ENCODE measurements at regions not wholly inside any gene's neighbourhood (a gene's known extent, or its start where the extent isn't known, plus 50 kb on each side); places are given as distances from the start of the nearest gene placed in this dataset.

- no peak for DNase-seq (ENCODE audit: low spot score)
Measured at GRCh38 chr5:57621624-57622023, 139.0 kb upstream of the ACTBL2 start.

- DNase-seq (ENCODE audit: low spot score) = no peak
Measured at GRCh38 chr5:57618767-57619381, 136.3 kb upstream of the ACTBL2 start.

- no peak for DNase-seq (ENCODE audit: low spot score)
Measured at GRCh38 chr5:57613741-57614140, 131.1 kb upstream of the ACTBL2 start.

- no peak for DNase-seq (ENCODE audit: low spot score)
Measured at GRCh38 chr5:57611177-57611576, 128.6 kb upstream of the ACTBL2 start.

- DNase-seq (ENCODE audit: low spot score) = no peak
Measured at GRCh38 chr5:57608542-57608941, 125.9 kb upstream of the ACTBL2 start.

- DNase-seq (ENCODE audit: low spot score) = no peak
Measured at GRCh38 chr5:57601996-57602395, 119.4 kb upstream of the ACTBL2 start.

- DNase-seq (ENCODE audit: low spot score) = no peak
Measured at GRCh38 chr5:57600321-57600720, 117.7 kb upstream of the ACTBL2 start.

- no peak for DNase-seq (ENCODE audit: low spot score)
Measured at GRCh38 chr5:57598756-57599155, 116.1 kb upstream of the ACTBL2 start.

- no peak for DNase-seq (ENCODE audit: low spot score)
Measured at GRCh38 chr5:57598097-57598496, 115.5 kb upstream of the ACTBL2 start.

GRCh38 chr5:57595523-57595991 lies 112.9 kb upstream of the ACTBL2 start:
- no peak for DNase-seq (ENCODE audit: low spot score)

GRCh38 chr5:57594436-57594835 lies 111.8 kb upstream of the ACTBL2 start:
- DNase-seq (ENCODE audit: low spot score) = no peak

GRCh38 chr5:57592236-57592635 lies 109.6 kb upstream of the ACTBL2 start:
- no peak for DNase-seq (ENCODE audit: low spot score)

- DNase-seq (ENCODE audit: low spot score) = no peak
Measured at GRCh38 chr5:57586649-57587048, 104.0 kb upstream of the ACTBL2 start.

GRCh38 chr5:57582578-57583070 lies 100.0 kb upstream of the ACTBL2 start:
- no peak for DNase-seq (ENCODE audit: low spot score)

GRCh38 chr5:57581772-57582171 lies 99.2 kb upstream of the ACTBL2 start:
- no peak for DNase-seq (ENCODE audit: low spot score)

- no peak for DNase-seq (ENCODE audit: low spot score)
Measured at GRCh38 chr5:57581222-57581621, 98.6 kb upstream of the ACTBL2 start.

- DNase-seq (ENCODE audit: low spot score) = no peak
Measured at GRCh38 chr5:57577432-57578175, 95.0 kb upstream of the ACTBL2 start.

GRCh38 chr5:57576317-57576716 lies 93.7 kb upstream of the ACTBL2 start:
- DNase-seq (ENCODE audit: low spot score) = no peak

- no peak for DNase-seq (ENCODE audit: low spot score)
Measured at GRCh38 chr5:57575839-57576238, 93.2 kb upstream of the ACTBL2 start.

GRCh38 chr5:57572461-57572860 lies 89.8 kb upstream of the ACTBL2 start:
- DNase-seq (ENCODE audit: low spot score) = no peak

- no peak for DNase-seq (ENCODE audit: low spot score)
Measured at GRCh38 chr5:57569601-57570000, 87.0 kb upstream of the ACTBL2 start.

- DNase-seq (ENCODE audit: low spot score) = no peak
Measured at GRCh38 chr5:57568136-57568535, 85.5 kb upstream of the ACTBL2 start.

GRCh38 chr5:57566914-57567313 lies 84.3 kb upstream of the ACTBL2 start:
- no peak for DNase-seq (ENCODE audit: low spot score)
